ENCODE measurements at regions not wholly inside any gene's neighbourhood (a gene's known extent, or its start where the extent isn't known, plus 50 kb on each side); places are given as distances from the start of the nearest gene placed in this dataset.

DNA sequence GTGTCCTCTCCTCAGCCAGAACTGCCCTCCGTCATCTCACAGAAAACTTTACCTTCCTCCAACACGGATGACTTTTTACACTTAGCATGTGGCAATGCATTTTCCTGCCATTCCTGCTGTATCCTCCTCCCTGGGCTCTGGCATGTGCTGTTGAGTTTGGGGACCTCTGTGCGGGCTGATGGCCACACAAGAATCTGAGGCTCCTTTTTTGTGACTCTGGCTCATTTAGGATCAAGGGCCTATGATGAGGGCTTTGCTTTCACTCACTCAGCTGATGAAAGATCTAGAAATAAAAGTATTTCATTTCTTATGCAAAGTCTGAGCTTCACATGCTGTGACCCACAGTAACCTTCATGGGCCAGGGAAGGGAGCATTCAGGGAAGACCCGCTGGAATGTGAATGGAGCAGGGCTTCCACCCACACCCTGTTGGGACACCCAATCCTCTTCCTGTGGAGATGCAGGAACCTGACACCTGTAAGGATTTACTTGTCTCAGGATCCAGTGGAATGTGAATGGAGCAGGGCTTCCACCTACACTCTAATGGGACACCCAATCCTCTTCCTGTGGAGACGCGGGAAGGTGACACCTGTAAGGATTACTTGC, 500.3 kb upstream of the MKI67 start:
- TF ChIP-seq, protein P1, sequence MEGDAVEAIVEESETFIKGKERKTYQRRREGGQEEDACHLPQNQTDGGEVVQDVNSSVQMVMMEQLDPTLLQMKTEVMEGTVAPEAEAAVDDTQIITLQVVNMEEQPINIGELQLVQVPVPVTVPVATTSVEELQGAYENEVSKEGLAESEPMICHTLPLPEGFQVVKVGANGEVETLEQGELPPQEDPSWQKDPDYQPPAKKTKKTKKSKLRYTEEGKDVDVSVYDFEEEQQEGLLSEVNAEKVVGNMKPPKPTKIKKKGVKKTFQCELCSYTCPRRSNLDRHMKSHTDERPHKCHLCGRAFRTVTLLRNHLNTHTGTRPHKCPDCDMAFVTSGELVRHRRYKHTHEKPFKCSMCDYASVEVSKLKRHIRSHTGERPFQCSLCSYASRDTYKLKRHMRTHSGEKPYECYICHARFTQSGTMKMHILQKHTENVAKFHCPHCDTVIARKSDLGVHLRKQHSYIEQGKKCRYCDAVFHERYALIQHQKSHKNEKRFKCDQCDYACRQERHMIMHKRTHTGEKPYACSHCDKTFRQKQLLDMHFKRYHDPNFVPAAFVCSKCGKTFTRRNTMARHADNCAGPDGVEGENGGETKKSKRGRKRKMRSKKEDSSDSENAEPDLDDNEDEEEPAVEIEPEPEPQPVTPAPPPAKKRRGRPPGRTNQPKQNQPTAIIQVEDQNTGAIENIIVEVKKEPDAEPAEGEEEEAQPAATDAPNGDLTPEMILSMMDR (IDR thresholded peaks at IDR 0.05; ENCODE audit: partially characterized antibody, unreplicated experiment) = no peak
- Mint-ChIP-seq H3K4me3 (ENCODE audit: unreplicated experiment) (no peak overlapping the region), H3K9me3 (ENCODE audit: unreplicated experiment) (peaks cover 5% of the 10 kb centered on the region), H3K27me3 (ENCODE audit: unreplicated experiment) (peaks cover 5% of the 10 kb centered on the region), H3K4me1 (ENCODE audit: low read depth, unreplicated experiment) (peaks cover 4% of the 10 kb centered on the region), H3K36me3 (ENCODE audit: unreplicated experiment) (no peaks in the 10 kb centered on the region), H3K27ac (ENCODE audit: unreplicated experiment) (no peak overlapping the region)
- no peak for DNase-seq

DNA sequence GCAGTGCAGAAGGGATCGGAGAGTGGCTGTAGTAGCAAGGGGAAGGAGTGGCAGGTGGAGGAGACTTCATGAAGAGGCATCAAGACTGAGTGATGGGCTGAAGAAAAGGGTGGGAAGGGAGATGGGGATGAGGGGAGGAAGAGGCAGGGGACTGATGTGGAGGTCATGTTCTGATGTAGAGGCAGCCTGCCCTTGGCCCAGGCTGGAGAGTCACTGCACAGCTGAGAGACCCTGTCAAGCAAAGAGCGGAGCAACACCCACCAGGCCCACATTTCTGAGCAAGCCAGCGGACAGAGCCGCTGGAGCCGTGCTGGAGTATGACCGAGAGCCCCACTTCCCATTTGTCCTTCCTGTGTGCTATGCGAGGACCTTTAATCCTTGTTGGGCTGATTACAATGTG, 501.6 kb upstream of the MKI67 start:
- no peak overlapping the region for H3K4me3 Mint-ChIP-seq (ENCODE audit: unreplicated experiment)
- no peak for DNase-seq
- TF ChIP-seq, protein P1 (IDR thresholded peaks at IDR 0.05; ENCODE audit: partially characterized antibody, unreplicated experiment) = no peak
- H3K36me3 Mint-ChIP-seq (ENCODE audit: unreplicated experiment) = no peaks in the 10 kb centered on the region
- H3K27ac Mint-ChIP-seq (ENCODE audit: unreplicated experiment) = no peak overlapping the region
- H3K4me1 Mint-ChIP-seq (ENCODE audit: low read depth, unreplicated experiment) = peaks cover 4% of the 10 kb centered on the region
- peaks cover 5% of the 10 kb centered on the region for H3K9me3 Mint-ChIP-seq (ENCODE audit: unreplicated experiment)
- peaks cover 8% of the 10 kb centered on the region for H3K27me3 Mint-ChIP-seq (ENCODE audit: unreplicated experiment)

DNA sequence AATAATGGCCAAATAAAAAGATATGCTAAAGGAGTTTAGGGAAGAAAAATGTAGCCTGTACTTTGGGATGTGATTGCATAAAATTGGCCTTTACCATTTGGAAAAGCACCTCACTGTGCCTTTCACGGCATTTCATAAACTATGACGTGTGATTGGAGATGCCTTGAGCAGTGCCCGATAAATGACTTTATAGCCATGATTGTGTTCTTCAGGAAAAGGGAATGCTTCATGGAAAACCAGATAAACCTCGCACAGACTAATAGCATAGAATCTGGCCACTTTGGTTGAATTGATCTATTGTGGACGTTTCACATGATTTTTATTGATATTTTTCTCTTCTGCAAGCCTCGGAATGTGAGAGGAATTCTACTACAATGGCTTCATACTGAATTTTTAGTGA, 502.0 kb upstream of the MKI67 start:
- Mint-ChIP-seq H3K36me3 (ENCODE audit: unreplicated experiment) (no peaks in the 10 kb centered on the region), H3K9me3 (ENCODE audit: unreplicated experiment) (peaks cover 2% of the 10 kb centered on the region), H3K4me3 (ENCODE audit: unreplicated experiment) (no peak overlapping the region), H3K27me3 (ENCODE audit: unreplicated experiment) (peaks cover 8% of the 10 kb centered on the region), H3K4me1 (ENCODE audit: low read depth, unreplicated experiment) (peaks cover 4% of the 10 kb centered on the region), H3K27ac (ENCODE audit: unreplicated experiment) (no peak overlapping the region)
- no peak for DNase-seq
- TF ChIP-seq, protein P1 (IDR thresholded peaks at IDR 0.05; ENCODE audit: partially characterized antibody, unreplicated experiment) = no peak

DNA sequence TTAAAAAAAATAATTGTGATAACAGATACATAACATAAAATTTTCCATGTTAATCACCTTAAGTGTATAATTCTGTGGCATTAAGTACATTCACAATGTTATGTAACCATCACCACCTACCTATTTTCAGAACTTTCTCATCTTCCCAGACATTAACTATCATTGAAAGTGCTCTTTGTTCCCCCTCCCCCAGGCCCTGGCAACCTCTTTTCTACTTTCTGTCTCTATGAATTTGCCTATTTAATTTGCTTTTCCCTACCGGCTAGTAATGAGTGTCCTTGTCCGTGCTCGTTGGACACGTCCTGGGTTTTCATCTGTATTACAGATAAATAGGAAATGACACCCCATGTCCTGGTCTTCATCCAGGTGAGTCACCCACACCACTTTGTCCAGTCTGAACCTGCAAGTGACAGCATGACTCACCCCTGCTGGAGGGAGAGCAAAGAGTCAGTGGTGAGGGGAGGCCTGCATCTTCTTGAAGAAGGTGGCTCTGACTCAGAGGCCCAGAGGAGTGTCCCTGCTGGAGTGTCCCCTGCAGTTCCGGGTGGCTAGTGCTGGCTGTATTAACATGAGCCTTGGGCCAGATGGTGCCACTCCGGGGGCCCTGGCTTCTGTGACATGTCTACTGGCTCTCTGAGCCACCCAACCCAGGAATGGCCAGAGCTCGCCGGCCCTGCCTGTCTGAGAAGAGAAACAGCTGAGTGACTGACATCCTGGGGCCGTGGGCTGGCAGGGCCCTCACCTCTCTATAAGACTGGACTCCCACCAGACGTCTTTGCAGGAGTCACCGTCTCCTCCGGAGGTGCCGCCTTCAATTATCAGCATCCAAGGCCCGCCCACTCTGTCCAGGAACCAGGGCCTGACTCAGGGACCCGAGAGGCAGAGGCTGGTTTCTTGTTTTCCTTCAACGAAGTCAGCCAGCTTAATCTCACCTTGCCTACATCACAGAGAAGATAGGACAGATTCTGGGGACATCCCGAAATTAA, 503.2 kb upstream of the MKI67 start:
- Mint-ChIP-seq H3K4me3 (ENCODE audit: unreplicated experiment) (no peak overlapping the region), H3K4me1 (ENCODE audit: low read depth, unreplicated experiment) (no peaks in the 10 kb centered on the region), H3K27ac (ENCODE audit: unreplicated experiment) (no peak overlapping the region), H3K27me3 (ENCODE audit: unreplicated experiment) (peaks cover 8% of the 10 kb centered on the region), H3K9me3 (ENCODE audit: unreplicated experiment) (peaks cover 2% of the 10 kb centered on the region), H3K36me3 (ENCODE audit: unreplicated experiment) (no peaks in the 10 kb centered on the region)
- TF ChIP-seq, protein P1 (IDR thresholded peaks at IDR 0.05; ENCODE audit: partially characterized antibody, unreplicated experiment) = no peak
- DNase-seq = no peak

DNA sequence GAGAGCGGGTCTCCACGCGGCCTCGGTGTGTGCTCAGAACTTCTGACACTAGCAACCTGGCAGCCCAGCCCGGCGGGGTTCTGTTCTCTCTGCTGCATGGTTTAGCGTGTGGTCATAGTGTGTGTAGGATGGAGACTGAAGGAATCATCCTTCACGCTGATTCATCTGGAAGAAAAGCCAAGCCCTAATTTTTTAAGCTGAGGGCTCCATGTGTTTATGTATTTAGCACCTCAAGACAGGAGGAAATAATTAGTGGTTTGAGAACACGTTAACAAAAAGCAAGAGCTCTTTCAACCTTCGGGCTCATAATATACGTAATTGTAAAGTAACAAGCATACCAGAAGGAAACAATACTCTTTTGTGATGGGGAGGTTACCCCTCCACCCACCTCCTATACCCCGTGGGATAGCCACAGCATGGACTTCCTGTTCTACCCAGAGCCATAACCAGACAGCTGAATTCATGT, 504.6 kb upstream of the MKI67 start:
- H3K4me3 Mint-ChIP-seq (ENCODE audit: unreplicated experiment) = no peak overlapping the region
- H3K36me3 Mint-ChIP-seq (ENCODE audit: unreplicated experiment) = no peaks in the 10 kb centered on the region
- TF ChIP-seq, protein P1 (IDR thresholded peaks at IDR 0.05; ENCODE audit: partially characterized antibody, unreplicated experiment) = no peak
- H3K27ac Mint-ChIP-seq (ENCODE audit: unreplicated experiment) = no peak overlapping the region
- no peak for DNase-seq
- peaks cover 8% of the 10 kb centered on the region for H3K27me3 Mint-ChIP-seq (ENCODE audit: unreplicated experiment)
- no peaks in the 10 kb centered on the region for H3K4me1 Mint-ChIP-seq (ENCODE audit: low read depth, unreplicated experiment)
- H3K9me3 Mint-ChIP-seq (ENCODE audit: unreplicated experiment) = peaks cover 2% of the 10 kb centered on the region
